ENCODE measurements at regions not wholly inside any gene's neighbourhood (a gene's known extent, or its start where the extent isn't known, plus 50 kb on each side); places are given as distances from the start of the nearest gene placed in this dataset.

DNA sequence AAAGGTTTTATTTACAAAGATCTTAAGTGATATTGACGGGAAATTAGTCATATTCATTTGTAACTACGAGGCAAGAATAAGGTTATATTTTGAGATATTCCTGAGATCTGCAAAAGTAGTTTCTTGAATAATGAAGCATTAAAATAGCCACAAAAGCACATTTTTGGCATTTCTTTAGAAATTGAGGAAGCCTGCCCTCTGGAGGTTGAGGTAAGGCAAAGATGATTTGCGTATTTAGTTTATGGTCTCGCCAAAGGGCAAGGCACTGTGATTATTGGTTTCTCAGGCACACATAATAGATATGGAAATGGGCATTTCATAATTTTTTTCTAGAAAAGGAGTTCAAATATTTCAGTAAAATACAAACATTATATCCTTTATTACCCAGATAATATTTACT lies 143.7 kb upstream of the RPRM start:
- TF ChIP-seq EP300 (IDR thresholded peaks at IDR 0.05) (no peak), POLR2AphosphoS5 (IDR thresholded peaks at IDR 0.05) (no peak), POLR2A (IDR thresholded peaks at IDR 0.05) (no peak)
- TF ChIP-seq, protein P1, sequence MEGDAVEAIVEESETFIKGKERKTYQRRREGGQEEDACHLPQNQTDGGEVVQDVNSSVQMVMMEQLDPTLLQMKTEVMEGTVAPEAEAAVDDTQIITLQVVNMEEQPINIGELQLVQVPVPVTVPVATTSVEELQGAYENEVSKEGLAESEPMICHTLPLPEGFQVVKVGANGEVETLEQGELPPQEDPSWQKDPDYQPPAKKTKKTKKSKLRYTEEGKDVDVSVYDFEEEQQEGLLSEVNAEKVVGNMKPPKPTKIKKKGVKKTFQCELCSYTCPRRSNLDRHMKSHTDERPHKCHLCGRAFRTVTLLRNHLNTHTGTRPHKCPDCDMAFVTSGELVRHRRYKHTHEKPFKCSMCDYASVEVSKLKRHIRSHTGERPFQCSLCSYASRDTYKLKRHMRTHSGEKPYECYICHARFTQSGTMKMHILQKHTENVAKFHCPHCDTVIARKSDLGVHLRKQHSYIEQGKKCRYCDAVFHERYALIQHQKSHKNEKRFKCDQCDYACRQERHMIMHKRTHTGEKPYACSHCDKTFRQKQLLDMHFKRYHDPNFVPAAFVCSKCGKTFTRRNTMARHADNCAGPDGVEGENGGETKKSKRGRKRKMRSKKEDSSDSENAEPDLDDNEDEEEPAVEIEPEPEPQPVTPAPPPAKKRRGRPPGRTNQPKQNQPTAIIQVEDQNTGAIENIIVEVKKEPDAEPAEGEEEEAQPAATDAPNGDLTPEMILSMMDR (IDR thresholded peaks at IDR 0.05): no peak
- WGBS, 2 donors: 74 to 88% methylated on average over 4 of the region's 4 CpGs

DNA sequence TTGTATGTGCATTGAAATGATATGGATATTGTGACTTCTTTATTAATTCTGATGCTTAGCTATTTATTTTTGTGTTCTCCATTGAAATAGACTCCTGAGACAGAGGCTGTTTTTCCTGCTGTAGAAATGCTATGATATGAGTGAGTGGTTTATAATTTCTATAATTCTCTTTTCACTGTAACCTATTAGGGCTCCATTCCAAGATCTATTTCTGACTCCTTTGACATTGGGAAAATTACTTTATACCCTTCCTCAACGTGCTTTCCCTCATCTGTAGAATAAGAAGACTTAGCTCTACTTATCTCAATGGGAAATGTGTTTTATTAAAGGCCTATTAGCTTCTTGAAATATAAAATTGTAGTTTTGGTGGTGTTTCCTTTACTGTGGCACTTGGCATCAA lies 144.5 kb upstream of the RPRM start:
- WGBS, 2 donors: 16% methylated on average over 1 of the region's 1 CpG
- H3K4me3 ChIP-seq: no peak overlapping the region
- no peaks in the 10 kb centered on the region for H3K27me3 ChIP-seq
- TF ChIP-seq, protein P1 (IDR thresholded peaks at IDR 0.05): no peak
- TF ChIP-seq POLR2A (IDR thresholded peaks at IDR 0.05) (no peak), EP300 (IDR thresholded peaks at IDR 0.05) (no peak), POLR2AphosphoS5 (IDR thresholded peaks at IDR 0.05) (no peak)
- ATAC-seq (ENCODE audit: low FRiP score in 2 of 2) (no peak), DNase-seq (no peak)
- H3K4me1 ChIP-seq: no peaks in the 10 kb centered on the region
- H3K27ac ChIP-seq: no peak overlapping the region
- peaks cover 0 to 2% (median 1%) of the 10 kb centered on the region in 4 donors for H3K9me3 ChIP-seq
- no peaks in the 10 kb centered on the region for H3K36me3 ChIP-seq

More for the DNA sequence above, 143.7 kb upstream of the RPRM start:
- H3K4me1 ChIP-seq: no peaks in the 10 kb centered on the region
- DNase-seq: no peak
- no peak overlapping the region for H3K27ac ChIP-seq
- ATAC-seq (ENCODE audit: low FRiP score in 2 of 2): no peak
- peaks cover 0 to 2% (median 1%) of the 10 kb centered on the region in 4 donors for H3K9me3 ChIP-seq
- no peak overlapping the region for H3K4me3 ChIP-seq
- no peaks in the 10 kb centered on the region for H3K36me3 ChIP-seq
- H3K27me3 ChIP-seq: no peaks in the 10 kb centered on the region

DNA sequence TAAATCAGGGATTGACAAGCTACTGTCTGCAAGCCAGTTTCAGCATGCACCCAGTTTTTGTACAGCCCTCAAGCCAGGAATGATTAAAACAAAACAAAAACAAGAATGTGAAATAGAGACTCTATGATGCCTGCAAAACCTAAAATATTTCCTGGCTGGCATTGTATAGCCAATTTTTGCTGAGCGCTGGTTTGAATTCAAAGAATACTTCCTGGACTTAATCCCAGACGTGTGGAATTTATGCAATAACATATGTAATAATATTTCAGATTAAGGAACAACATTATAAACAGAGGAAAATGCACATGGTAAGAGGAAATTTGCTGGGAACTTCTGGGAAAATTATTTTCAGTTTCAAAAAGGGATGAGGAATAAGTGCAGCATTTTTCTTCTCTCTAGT lies 148.1 kb upstream of the RPRM start:
- H3K4me3 ChIP-seq: no peak overlapping the region
- no peaks in the 10 kb centered on the region for H3K9me3 ChIP-seq
- TF ChIP-seq EP300 (IDR thresholded peaks at IDR 0.05) (no peak), POLR2A (IDR thresholded peaks at IDR 0.05) (no peak), POLR2AphosphoS5 (IDR thresholded peaks at IDR 0.05) (no peak)
- TF ChIP-seq, protein P1 (IDR thresholded peaks at IDR 0.05): no peak
- no peak overlapping the region for H3K27ac ChIP-seq
- DNase-seq (no peak), ATAC-seq (ENCODE audit: low FRiP score in 2 of 2) (no peak)
- H3K4me1 ChIP-seq: no peaks in the 10 kb centered on the region
- 68 to 73% methylated on average over 2 of the region's 2 CpGs for WGBS, 2 donors
- H3K27me3 ChIP-seq: no peaks in the 10 kb centered on the region
- H3K36me3 ChIP-seq: no peaks in the 10 kb centered on the region

DNA sequence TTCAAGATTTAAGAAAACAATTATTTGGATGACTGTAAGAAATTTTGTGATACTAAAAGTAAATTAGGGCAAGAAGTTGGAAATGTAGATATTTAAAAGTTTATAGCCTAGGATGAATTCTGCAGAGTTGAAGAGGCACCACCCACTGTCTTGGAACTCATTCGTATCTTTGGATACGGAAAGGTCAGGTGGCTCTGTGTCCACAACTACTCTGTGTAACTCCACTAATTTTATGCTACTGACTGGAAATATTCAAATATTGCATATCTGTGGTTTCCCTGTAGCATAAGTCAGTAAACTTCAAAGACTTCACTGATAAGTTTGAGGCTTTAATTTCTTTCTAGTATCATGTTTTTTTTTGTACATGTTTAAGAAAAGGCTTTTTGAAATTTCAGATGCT lies 156.9 kb upstream of the RPRM start:
- ATAC-seq (ENCODE audit: low FRiP score in 2 of 2) (no peak), DNase-seq (no peak)
- TF ChIP-seq EP300 (IDR thresholded peaks at IDR 0.05) (no peak), POLR2AphosphoS5 (IDR thresholded peaks at IDR 0.05) (no peak), POLR2A (IDR thresholded peaks at IDR 0.05) (no peak)
- TF ChIP-seq, protein P1 (IDR thresholded peaks at IDR 0.05): no peak
- no peaks in the 10 kb centered on the region for H3K4me1 ChIP-seq
- no peaks in the 10 kb centered on the region for H3K9me3 ChIP-seq
- no peak overlapping the region for H3K27ac ChIP-seq
- no peaks in the 10 kb centered on the region for H3K36me3 ChIP-seq
- H3K27me3 ChIP-seq: no peaks in the 10 kb centered on the region
- WGBS, 2 donors: 76 to 79% methylated on average over 2 of the region's 2 CpGs
- H3K4me3 ChIP-seq: no peak overlapping the region

DNA sequence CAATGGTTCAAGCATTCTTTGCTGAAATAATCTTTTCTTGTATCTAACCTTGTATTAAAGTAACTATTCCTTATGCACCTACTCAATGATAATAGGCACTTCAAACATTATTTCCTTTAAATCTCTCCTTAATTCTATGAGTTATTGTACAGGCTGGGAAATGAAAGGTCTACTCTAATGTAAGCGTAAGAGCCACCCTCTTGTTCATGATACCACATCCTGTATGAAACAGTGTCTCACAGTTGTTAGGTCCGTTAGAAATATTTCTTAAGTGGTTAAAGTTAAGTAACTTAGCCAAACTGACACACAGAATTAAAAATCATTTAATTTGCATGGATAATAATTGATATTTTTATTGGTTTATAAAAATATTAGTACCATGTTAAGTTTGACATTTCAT lies 162.5 kb upstream of the RPRM start:
- Histone ChIP-seq H3K27me3 (no peaks in the 10 kb centered on the region), H3K36me3 (no peaks in the 10 kb centered on the region), H3K27ac (no peak overlapping the region), H3K4me3 (no peak overlapping the region), H3K9me3 (no peaks in the 10 kb centered on the region), H3K4me1 (no peaks in the 10 kb centered on the region)
- TF ChIP-seq, protein P1 (IDR thresholded peaks at IDR 0.05): no peak
- TF ChIP-seq EP300 (IDR thresholded peaks at IDR 0.05): no peak
- TF ChIP-seq POLR2AphosphoS5 (IDR thresholded peaks at IDR 0.05): no peak
- no peak for TF ChIP-seq POLR2A (IDR thresholded peaks at IDR 0.05)
- 69 to 72% methylated on average over 2 of the region's 2 CpGs for WGBS, 2 donors
- ATAC-seq (ENCODE audit: low FRiP score in 2 of 2) (no peak), DNase-seq (no peak)
